Cardiac fibroblast (primary cell): ENCODE measurements at regions not wholly inside any gene's neighbourhood (a gene's known extent, or its start where the extent isn't known, plus 50 kb on each side); places are given as distances from the start of the nearest gene placed in this dataset.

Experiments used
- DNase-seq, 2 donors: peaks; one replicate each; pipeline versions ENCODE4 v3.0.0 to v3.0.0-alpha.2; 2010; ENCODE audit warnings: low read depth in 2 of 2
- H3K4me3 ChIP-seq, 2 donors: replicated peaks in 1 of 2; 1 replicate in 1 of 2; 2 replicates in 1 of 2; pipeline ENCODE4 v1.5.1; 2011; ENCODE audit warnings: low read depth in 2 of 2, low read length in 2 of 2, mild to moderate bottlenecking in 2 of 2, moderate library complexity in 1 of 2
- TF ChIP-seq, protein P1 (sequence below): IDR thresholded peaks from one replicate; pipeline ENCODE4 v1.5.1; 2011; ENCODE audit warnings: low read depth, mild to moderate bottlenecking, low read length, inconsistent platforms

GRCh38 chr2:164371916-164372315 is 249.4 kb downstream of the GRB14 start:
- TF ChIP-seq, protein P1, sequence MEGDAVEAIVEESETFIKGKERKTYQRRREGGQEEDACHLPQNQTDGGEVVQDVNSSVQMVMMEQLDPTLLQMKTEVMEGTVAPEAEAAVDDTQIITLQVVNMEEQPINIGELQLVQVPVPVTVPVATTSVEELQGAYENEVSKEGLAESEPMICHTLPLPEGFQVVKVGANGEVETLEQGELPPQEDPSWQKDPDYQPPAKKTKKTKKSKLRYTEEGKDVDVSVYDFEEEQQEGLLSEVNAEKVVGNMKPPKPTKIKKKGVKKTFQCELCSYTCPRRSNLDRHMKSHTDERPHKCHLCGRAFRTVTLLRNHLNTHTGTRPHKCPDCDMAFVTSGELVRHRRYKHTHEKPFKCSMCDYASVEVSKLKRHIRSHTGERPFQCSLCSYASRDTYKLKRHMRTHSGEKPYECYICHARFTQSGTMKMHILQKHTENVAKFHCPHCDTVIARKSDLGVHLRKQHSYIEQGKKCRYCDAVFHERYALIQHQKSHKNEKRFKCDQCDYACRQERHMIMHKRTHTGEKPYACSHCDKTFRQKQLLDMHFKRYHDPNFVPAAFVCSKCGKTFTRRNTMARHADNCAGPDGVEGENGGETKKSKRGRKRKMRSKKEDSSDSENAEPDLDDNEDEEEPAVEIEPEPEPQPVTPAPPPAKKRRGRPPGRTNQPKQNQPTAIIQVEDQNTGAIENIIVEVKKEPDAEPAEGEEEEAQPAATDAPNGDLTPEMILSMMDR: no peak
- no peak for DNase-seq
- H3K4me3 ChIP-seq: no peak overlapping the region

DNA sequence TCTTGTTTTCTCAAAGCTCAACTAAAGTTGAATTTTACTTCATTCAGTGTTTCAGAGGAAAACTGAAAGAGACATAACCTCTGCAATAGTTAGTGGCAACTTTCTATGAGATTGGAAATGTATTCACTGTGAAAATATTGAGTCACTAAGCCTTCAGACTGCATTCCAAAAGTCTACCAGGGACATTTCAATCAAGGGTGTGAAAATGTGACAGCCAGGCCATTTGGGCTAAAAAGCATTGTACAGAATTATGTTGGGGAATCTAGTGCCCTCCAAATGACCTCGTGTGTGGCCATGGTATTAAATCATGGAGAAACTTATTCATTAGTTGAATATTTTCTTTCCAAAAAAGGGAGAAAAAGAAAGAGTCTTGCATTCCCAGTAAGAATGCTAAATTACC is 251.9 kb downstream of the GRB14 start:
- TF ChIP-seq, protein P1: no peak
- H3K4me3 ChIP-seq: no peak overlapping the region

GRCh38 chr2:164368896-164369295 is 252.4 kb downstream of the GRB14 start:
- DNase-seq: no peak
- H3K4me3 ChIP-seq: no peak overlapping the region
- TF ChIP-seq, protein P1: no peak

More for the DNA sequence above, 251.9 kb downstream of the GRB14 start:
- no peak for DNase-seq

- H3K4me3 ChIP-seq: no peak overlapping the region
- no peak for DNase-seq
- TF ChIP-seq, protein P1: no peak
Observed at GRCh38 chr2:164363646-164364045, 257.6 kb downstream of the GRB14 start.

GRCh38 chr2:164351536-164351935 is 269.7 kb downstream of the GRB14 start:
- TF ChIP-seq, protein P1: no peak
- no peak overlapping the region for H3K4me3 ChIP-seq
- no peak for DNase-seq

- TF ChIP-seq, protein P1: no peak
- no peak for DNase-seq
- H3K4me3 ChIP-seq: no peak overlapping the region
Observed at GRCh38 chr2:164335947-164336346, 285.3 kb downstream of the GRB14 start.

DNA sequence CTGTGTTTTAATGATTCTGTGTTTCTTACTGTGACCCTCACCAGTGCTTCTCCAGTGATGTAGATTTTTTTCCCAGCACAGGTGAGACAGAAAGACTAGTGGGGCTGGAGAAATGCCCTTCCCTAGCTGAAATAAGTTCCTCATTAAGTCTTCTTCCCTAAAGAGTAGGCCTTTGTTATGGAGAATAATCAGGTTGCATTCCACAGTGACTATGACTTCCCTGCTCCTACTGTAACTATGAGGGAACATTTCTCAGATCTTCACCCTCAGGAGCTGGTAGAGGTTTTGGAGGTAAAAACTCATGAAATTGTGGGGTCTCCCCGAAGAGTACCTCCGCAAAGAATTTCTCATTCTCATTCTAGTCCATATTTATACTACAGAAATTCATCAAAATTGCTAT is 286.2 kb downstream of the GRB14 start:
- DNase-seq: no peak
- TF ChIP-seq, protein P1: no peak
- no peak overlapping the region for H3K4me3 ChIP-seq
